ENCODE measurements at regions not wholly inside any gene's neighbourhood (a gene's known extent, or its start where the extent isn't known, plus 50 kb on each side); places are given as distances from the start of the nearest gene placed in this dataset.

- no peak for DNase-seq (ENCODE audit: low spot score)
Measured at GRCh38 chr2:129709001-129709955, 270.2 kb upstream of the RAB6C start.

- no peak for DNase-seq (ENCODE audit: low spot score)
Measured at GRCh38 chr2:129709956-129710598, 269.4 kb upstream of the RAB6C start.

- DNase-seq (ENCODE audit: low spot score) = no peak
Measured at GRCh38 chr2:129710670-129711495, 268.6 kb upstream of the RAB6C start.

- DNase-seq (ENCODE audit: low spot score) = no peak
Measured at GRCh38 chr2:129711816-129712675, 267.4 kb upstream of the RAB6C start.

- no peak for DNase-seq (ENCODE audit: low spot score)
Measured at GRCh38 chr2:129712676-129712985, 266.8 kb upstream of the RAB6C start.

- DNase-seq (ENCODE audit: low spot score) = no peak
Measured at GRCh38 chr2:129713337-129713736, 266.1 kb upstream of the RAB6C start.

- no peak for DNase-seq (ENCODE audit: low spot score)
Measured at GRCh38 chr2:129716781-129717559, 262.5 kb upstream of the RAB6C start.

- DNase-seq (ENCODE audit: low spot score) = no peak
Measured at GRCh38 chr2:129717560-129718130, 261.8 kb upstream of the RAB6C start.

GRCh38 chr2:129719335-129719734 lies 260.1 kb upstream of the RAB6C start:
- DNase-seq (ENCODE audit: low spot score) = no peak

- no peak for DNase-seq (ENCODE audit: low spot score)
Measured at GRCh38 chr2:129720360-129720759, 259.1 kb upstream of the RAB6C start.

- DNase-seq (ENCODE audit: low spot score) = no peak
Measured at GRCh38 chr2:129720761-129721160, 258.7 kb upstream of the RAB6C start.

- DNase-seq (ENCODE audit: low spot score) = no peak
Measured at GRCh38 chr2:129721236-129721635, 258.2 kb upstream of the RAB6C start.

GRCh38 chr2:129721846-129722245 lies 257.6 kb upstream of the RAB6C start:
- DNase-seq (ENCODE audit: low spot score) = no peak

- DNase-seq (ENCODE audit: low spot score) = no peak
Measured at GRCh38 chr2:129722306-129723019, 257.0 kb upstream of the RAB6C start.

GRCh38 chr2:129723277-129724020 lies 256.0 kb upstream of the RAB6C start:
- no peak for DNase-seq (ENCODE audit: low spot score)

- no peak for DNase-seq (ENCODE audit: low spot score)
Measured at GRCh38 chr2:129724021-129724757, 255.3 kb upstream of the RAB6C start.

- no peak for DNase-seq (ENCODE audit: low spot score)
Measured at GRCh38 chr2:129726216-129726615, 253.2 kb upstream of the RAB6C start.

GRCh38 chr2:129727286-129727685 lies 252.2 kb upstream of the RAB6C start:
- DNase-seq (ENCODE audit: low spot score) = no peak
